HCT116 (cell line): ENCODE measurements at regions not wholly inside any gene's neighbourhood (a gene's known extent, or its start where the extent isn't known, plus 50 kb on each side); places are given as distances from the start of the nearest gene placed in this dataset.
A peak's percentile ranks its signal among the peaks of the same experiment; 100 is the strongest.

Source experiments
- ATAC-seq: fragments of 200-7000 bp; cut with Tn5 transposase; 2 replicates; pipeline ENCODE4 v1.9.1; 2020; ENCODE audit warnings: mild to moderate bottlenecking, moderate library complexity
- BruUV-seq: library from RNA; stranded (reverse); fragments of 400-500 nt; replicated peaks from 2 replicates; lab custom pipeline; 2021; lab: Mats Ljungman, UMichigan
- CTCF ChIA-PET: fragments of 300-600 bp; sonication (Branson Sonifier 250); formaldehyde crosslinking; loops from one replicate; lab custom pipeline; 2021; ENCODE audit warnings: antibody characterized with exemption; lab: Charles Lee
- POLR2A ChIA-PET: fragments of 300-600, 350-600 bp; sonication (Branson Sonifier 250); formaldehyde crosslinking; loops from one replicate; lab custom pipeline; 2021; ENCODE audit warnings: antibody characterized with exemption; lab: Charles Lee
- RAD21 ChIA-PET, 2 experiments: fragments of 300-600 bp; sonication (Branson Sonifier 250); formaldehyde crosslinking; loops; one replicate each; lab custom pipeline; 2023; ENCODE audit warnings: low total read pairs in 2 of 2; ENCODE audit not compliant: uncharacterized antibody in 2 of 2, unreplicated experiment in 2 of 2, low non-redundant PET in 1 of 2; lab: Charles Lee
- DNase-seq: peaks from one replicate; pipeline ENCODE4 v3.0.0-alpha.2; 2010; ENCODE audit warnings: low read depth, low spot score
- H2AFZ ChIP-seq: fragments of 200-600 bp; shearing (Covaris generic), sonication (generic); 2 replicates; pipeline ENCODE4 v1.6.1; 2017; ENCODE audit warnings: low read depth, mixed run types, mixed read lengths, antibody characterized with exemption, low read length; ENCODE audit not compliant: poor library complexity, severe bottlenecking
- H3K27ac ChIP-seq: 2 replicates; pipeline ENCODE4 v1.5.1; 2012; ENCODE audit warnings: low read depth, low read length
- H3K27me3 ChIP-seq: fragments of 200-600 bp; sonication (generic); 2 replicates; pipeline ENCODE4 v1.6.1; 2016; ENCODE audit warnings: mixed run types, low read length, mixed read lengths; ENCODE audit not compliant: insufficient read depth
- H3K36me3 ChIP-seq, 2 experiments: fragments of 200-500 bp in 1 of 2; fragments of 200-600 bp in 1 of 2; sonication (Bioruptor generic) in 1 of 2; sonication (generic) in 1 of 2; 2 replicates each; pipeline versions ENCODE4 v1.5.1 to v1.6.1; 2014 to 2016; ENCODE audit warnings: low read length in 2 of 2, inconsistent platforms in 1 of 2, mixed read lengths in 1 of 2, mixed run types in 1 of 2; ENCODE audit not compliant: insufficient read depth in 2 of 2, control insufficient read depth in 1 of 2
- H3K4me1 ChIP-seq, 2 experiments: fragments of 200-600 bp in 1 of 2; sonication (generic) in 1 of 2; 2 replicates each; pipeline versions ENCODE4 v1.5.1 to v1.6.1; 2012 to 2017; ENCODE audit warnings: low read length in 2 of 2, inconsistent platforms in 1 of 2, mild to moderate bottlenecking in 1 of 2, mixed read lengths in 1 of 2, mixed run types in 1 of 2, moderate library complexity in 1 of 2; ENCODE audit not compliant: insufficient read depth in 2 of 2, control insufficient read depth in 1 of 2
- H3K4me2 ChIP-seq: fragments of 200-600 bp; sonication (generic); 2 replicates; pipeline ENCODE4 v1.6.1; 2017; ENCODE audit warnings: mixed run types, low read length, mixed read lengths
- H3K4me3 ChIP-seq, 2 experiments: fragments of 200-600 bp in 1 of 2; sonication (generic) in 1 of 2; replicated peaks in 1 of 2; 2 replicates each; pipeline ENCODE4 v1.5.1; 2011 to 2016; ENCODE audit warnings: low read length in 2 of 2, control low read depth in 1 of 2, low read depth in 1 of 2, mild to moderate bottlenecking in 1 of 2, mixed read lengths in 1 of 2, mixed run types in 1 of 2
- H3K79me2 ChIP-seq: fragments of 200-600 bp; sonication (generic); 2 replicates; pipeline ENCODE4 v1.6.1; 2017; ENCODE audit warnings: mild to moderate bottlenecking, mixed run types, low read length, moderate library complexity, mixed read lengths; ENCODE audit not compliant: insufficient read depth
- H3K9ac ChIP-seq: fragments of 200-600 bp; sonication (generic); 2 replicates; pipeline ENCODE4 v1.6.1; 2016; ENCODE audit warnings: low read length, mixed read lengths
- H3K9me2 ChIP-seq: fragments of 200-600 bp; sonication (generic), shearing (Covaris generic); 2 replicates; pipeline ENCODE4 v1.6.1; 2017; ENCODE audit warnings: mixed run types, mild to moderate bottlenecking, moderate library complexity; ENCODE audit not compliant: insufficient read depth
- H3K9me3 ChIP-seq, 2 experiments: fragments of 200-500 bp in 1 of 2; fragments of 200-600 bp in 1 of 2; sonication (Bioruptor generic) in 1 of 2; sonication (generic) in 1 of 2; 2 replicates each; pipeline ENCODE4 v1.6.1; 2014 to 2017; ENCODE audit warnings: low read length in 2 of 2, mixed read lengths in 2 of 2, inconsistent platforms in 1 of 2, low read depth in 1 of 2, mild to moderate bottlenecking in 1 of 2, mixed run types in 1 of 2, moderate library complexity in 1 of 2; ENCODE audit not compliant: control insufficient read depth in 1 of 2, insufficient read depth in 1 of 2
- H4K20me1 ChIP-seq: fragments of 200-600 bp; sonication (generic), shearing (Covaris generic); 2 replicates; pipeline ENCODE4 v1.6.1; 2017; ENCODE audit warnings: mixed run types, mild to moderate bottlenecking, moderate library complexity; ENCODE audit not compliant: insufficient read depth
- ATF3 ChIP-seq: IDR thresholded peaks from 2 replicates; pipeline ENCODE4 v1.6.1; 2012
- CEBPB ChIP-seq: IDR thresholded peaks from 2 replicates; pipeline ENCODE4 v1.6.1; 2012; ENCODE audit warnings: low read depth
- CTCF ChIP-seq, 3 experiments: fragments of 200-600 bp in 1 of 3; sonication (generic) in 1 of 3; IDR thresholded peaks in 2 of 3; conservative IDR thresholded peaks in 1 of 3; 2 replicates each; pipeline ENCODE4 v1.5.1; 2012 to 2017; ENCODE audit warnings: low read depth in 2 of 3, low read length in 2 of 3, antibody characterized with exemption in 1 of 3, borderline replicate concordance in 1 of 3, control low read depth in 1 of 3, mild to moderate bottlenecking in 1 of 3, mixed read lengths in 1 of 3, mixed run types in 1 of 3, moderate library complexity in 1 of 3; ENCODE audit not compliant: insufficient read depth in 1 of 3
- EGR1 ChIP-seq: IDR thresholded peaks from 2 replicates; pipeline ENCODE4 v1.6.1; 2012; ENCODE audit warnings: low read depth
- ELF1 ChIP-seq: IDR thresholded peaks from 2 replicates; pipeline ENCODE4 v1.6.1; 2012; ENCODE audit warnings: low read depth, borderline replicate concordance
- EZH2phosphoT487 ChIP-seq: fragments of 200-600 bp; IDR thresholded peaks from 2 replicates; pipeline ENCODE4 v1.6.1; 2018; ENCODE audit warnings: antibody characterized with exemption, borderline replicate concordance
- POLR2AphosphoS5 ChIP-seq: IDR thresholded peaks from 2 replicates; pipeline ENCODE4 v1.6.1; 2011; ENCODE audit warnings: mild to moderate bottlenecking, low read depth, low read length, moderate library complexity
- RAD21 ChIP-seq: IDR thresholded peaks from 2 replicates; pipeline ENCODE4 v1.6.1; 2012; ENCODE audit warnings: low read depth, mild to moderate bottlenecking
- REST ChIP-seq: IDR thresholded peaks from 2 replicates; pipeline ENCODE4 v1.6.1; 2012; ENCODE audit warnings: low read depth
- SIN3A ChIP-seq: IDR thresholded peaks from 2 replicates; pipeline ENCODE4 v1.6.1; 2012; ENCODE audit warnings: low read depth
- SP1 ChIP-seq: IDR thresholded peaks from 2 replicates; pipeline ENCODE4 v1.6.1; 2012; ENCODE audit warnings: low read depth
- TCF7L2 ChIP-seq: IDR thresholded peaks from 2 replicates; pipeline ENCODE4 v1.7.0; 2011; ENCODE audit warnings: borderline replicate concordance, inconsistent platforms; ENCODE audit not compliant: insufficient read depth, insufficient read length; ENCODE audit errors: extremely low read depth
- ZNF274 ChIP-seq: fragments of 200-500 bp; sonication (Bioruptor generic); IDR thresholded peaks from 2 replicates; pipeline ENCODE4 v1.6.1; 2014; ENCODE audit warnings: mild to moderate bottlenecking, low read depth, low read length, inconsistent platforms
- intact Hi-C: fragments of 100-400 bp; cut with micrococcal nuclease; formaldehyde crosslinking; loops from 2 replicates; pipeline ENCODE4 v1.10.0; 2022
- TF ChIP-seq, protein P1 (sequence below): IDR thresholded peaks from 2 replicates; pipeline ENCODE4 v1.6.1; 2012

DNA sequence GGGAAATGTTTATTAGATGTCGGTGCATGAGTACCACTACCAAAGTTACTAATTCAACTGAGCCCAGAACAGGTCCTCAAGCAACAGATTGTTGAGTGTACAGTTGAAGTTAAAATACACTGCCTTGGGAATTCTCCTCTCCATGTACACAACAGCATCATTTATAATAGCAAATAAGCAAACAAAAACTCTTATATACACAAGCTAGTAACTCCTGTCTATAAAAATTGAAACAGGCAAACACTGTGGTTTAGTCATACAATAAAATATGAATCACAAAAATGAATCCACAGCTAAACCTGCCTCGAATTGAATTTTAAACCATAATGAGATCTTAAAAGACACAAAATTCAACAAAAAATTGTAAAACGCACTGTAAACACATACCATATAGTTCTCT, 681.1 kb downstream of the C12orf50 start:
- Histone ChIP-seq H4K20me1 (no peaks in the 10 kb centered on the region), H3K79me2 (no peaks in the 10 kb centered on the region), H2AFZ (no peak overlapping the region), H3K9me3 (no peaks in the 10 kb centered on the region), H3K27me3 (no peaks in the 10 kb centered on the region), H3K36me3 (no peaks in the 10 kb centered on the region), H3K4me2 (no peak overlapping the region), H3K9ac (no peak overlapping the region), H3K4me1 (no peaks in the 10 kb centered on the region), H3K27ac (no peak overlapping the region), H3K9me2 (no peaks in the 10 kb centered on the region), H3K4me3 (no peak overlapping the region)
- BruUV-seq, result no TSS peak
- CTCF ChIA-PET, result no interaction called here
- no peak for TF ChIP-seq SP1
- RAD21 ChIA-PET, result no interaction called here
- intact Hi-C loops, result loop anchor here (10.0 kb wide), 1 partner anchor 317 kb away; no protein-coding TSS in a partner anchor
- ATAC-seq (no peak), DNase-seq (no peak)
- POLR2A ChIA-PET, result no interaction called here

DNA sequence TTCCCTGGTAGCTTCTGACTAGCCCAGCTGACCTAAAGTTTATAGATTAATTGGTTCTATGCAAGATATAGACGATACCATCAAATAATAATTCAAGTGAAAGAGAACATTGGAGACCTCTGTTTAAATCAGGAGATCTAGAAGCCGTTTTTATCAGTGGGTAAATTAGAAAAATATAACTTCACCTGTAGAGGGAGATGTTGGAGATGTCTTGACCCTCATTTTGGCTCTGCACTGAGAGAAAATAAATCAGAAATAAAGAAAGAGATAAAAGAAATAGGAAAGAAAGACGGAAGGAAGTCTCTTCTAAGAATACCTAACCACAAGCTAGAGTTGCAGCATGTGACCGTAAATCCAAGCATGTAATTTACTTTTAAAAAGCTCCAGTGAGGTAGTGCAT, 684.5 kb downstream of the C12orf50 start:
- Histone ChIP-seq H3K4me3 (no peak overlapping the region), H3K36me3 (no peaks in the 10 kb centered on the region), H3K27me3 (no peaks in the 10 kb centered on the region), H3K27ac (no peak overlapping the region), H2AFZ (peak overlapping the region; percentile 24), H3K9ac (no peak overlapping the region), H3K9me3 (no peaks in the 10 kb centered on the region), H3K4me2 (no peak overlapping the region), H4K20me1 (no peaks in the 10 kb centered on the region), H3K79me2 (no peaks in the 10 kb centered on the region), H3K9me2 (no peaks in the 10 kb centered on the region), H3K4me1 (no peaks in the 10 kb centered on the region)
- POLR2A ChIA-PET, result no interaction called here
- intact Hi-C loops, result loop anchor here (2.0 to 10.0 kb wide), 3 partner anchors 320 to 608 kb away; no protein-coding TSS in a partner anchor
- TF ChIP-seq EZH2phosphoT487 (no peak), TCF7L2 (no peak), SP1 (no peak), SIN3A (no peak), CTCF (IDR thresholded peaks at IDR 0.05 in 2 of 3, conservative IDR thresholded peaks at IDR 0.05 in 1 of 3; ENCODE audit: borderline replicate concordance in 1 of 3, insufficient read depth in 1 of 3, low read depth in 2 of 3, low read length in 2 of 3) (peak; percentile 27 to 50 (median 37); a peak in 4 of 6 replicates), RAD21 (peak; percentile 64), EGR1 (no peak), ZNF274 (no peak), ATF3 (no peak), REST (no peak), CEBPB (no peak), POLR2AphosphoS5 (no peak), ELF1 (no peak)
- TF ChIP-seq, protein P1, sequence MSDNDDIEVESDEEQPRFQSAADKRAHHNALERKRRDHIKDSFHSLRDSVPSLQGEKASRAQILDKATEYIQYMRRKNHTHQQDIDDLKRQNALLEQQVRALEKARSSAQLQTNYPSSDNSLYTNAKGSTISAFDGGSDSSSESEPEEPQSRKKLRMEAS, result no peak
- DNase-seq (no peak), ATAC-seq (peak; percentile 38; the same call in 1 of the 2 replicates)
- no TSS peak for BruUV-seq
- CTCF ChIA-PET, result interaction anchor here (0.8 to 1.8 kb wide), 2 partner anchors 13 to 503 kb away, joined by 3 read pairs; no protein-coding TSS in a partner anchor
- RAD21 ChIA-PET, result no interaction called here
